VCaP (cell line): ENCODE measurements at regions not wholly inside any gene's neighbourhood (a gene's known extent, or its start where the extent isn't known, plus 50 kb on each side); places are given as distances from the start of the nearest gene placed in this dataset.

ENCODE experiments used
- H3K27ac ChIP-seq: fragments of 450-650 bp; 2 replicates; pipeline ENCODE4 v1.5.1; 2017
- CTCF ChIP-seq: fragments of 450-650 bp; conservative IDR thresholded peaks from 2 replicates; pipeline ENCODE4 v1.5.1; 2017; ENCODE audit warnings: mild to moderate bottlenecking, moderate library complexity

DNA sequence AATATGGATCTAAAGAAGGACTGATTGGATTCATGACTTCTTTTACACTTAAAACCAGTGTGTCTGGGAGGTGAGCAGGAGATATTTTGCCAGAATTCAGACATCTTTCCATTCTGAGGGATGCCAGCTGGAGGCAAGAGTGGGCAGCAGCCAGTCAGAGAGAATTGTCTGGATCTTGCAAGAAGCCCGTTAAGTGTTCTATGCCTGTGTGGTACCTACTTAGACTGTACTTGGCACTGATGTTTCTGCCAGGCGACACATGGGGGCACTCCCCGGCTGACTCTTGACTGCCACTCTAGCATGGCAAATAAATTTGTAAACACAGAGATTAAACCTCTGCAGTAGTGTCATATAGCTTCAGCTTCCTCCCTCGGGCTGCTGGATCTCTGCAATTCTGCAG lies 247.7 kb downstream of the UTP18 start:
- H3K27ac ChIP-seq = no peak overlapping the region
- no peak for TF ChIP-seq CTCF

GRCh38 chr17:51510940-51511339 lies 250.6 kb downstream of the UTP18 start:
- H3K27ac ChIP-seq = no peak overlapping the region
- no peak for TF ChIP-seq CTCF

DNA sequence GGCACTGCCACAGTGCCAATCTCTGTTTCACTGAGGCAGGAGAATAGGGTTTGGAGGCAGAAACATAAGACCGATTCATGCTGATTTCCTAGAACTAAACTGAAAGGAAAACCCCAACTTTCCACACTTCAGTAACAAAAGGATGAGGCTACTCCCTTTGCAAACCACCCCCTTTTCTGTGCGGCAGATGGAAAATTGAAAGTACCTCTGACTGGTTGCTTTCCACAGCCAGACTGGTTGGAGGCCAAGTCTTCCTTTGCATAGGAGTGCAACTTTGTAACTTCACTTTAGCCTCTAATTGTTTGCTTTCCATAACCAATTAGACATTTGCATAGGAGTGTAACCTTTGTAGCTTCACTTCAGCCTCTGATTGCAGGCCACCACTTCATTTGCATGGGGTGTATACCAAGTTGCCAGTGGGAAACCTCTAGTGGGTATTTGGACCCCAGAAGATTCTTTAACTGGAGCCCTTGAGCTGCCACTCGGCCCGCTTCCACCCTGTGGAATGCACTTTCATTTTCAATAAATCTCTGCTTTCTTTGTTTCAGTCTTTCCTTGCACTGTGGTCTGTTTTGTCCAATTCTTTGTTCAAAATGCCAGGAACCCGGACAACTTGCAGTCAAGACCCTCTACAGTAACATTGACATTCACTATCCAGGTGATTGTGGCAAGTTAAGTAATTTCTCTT lies 252.0 kb downstream of the UTP18 start:
- no peak overlapping the region for H3K27ac ChIP-seq
- TF ChIP-seq CTCF = no peak

DNA sequence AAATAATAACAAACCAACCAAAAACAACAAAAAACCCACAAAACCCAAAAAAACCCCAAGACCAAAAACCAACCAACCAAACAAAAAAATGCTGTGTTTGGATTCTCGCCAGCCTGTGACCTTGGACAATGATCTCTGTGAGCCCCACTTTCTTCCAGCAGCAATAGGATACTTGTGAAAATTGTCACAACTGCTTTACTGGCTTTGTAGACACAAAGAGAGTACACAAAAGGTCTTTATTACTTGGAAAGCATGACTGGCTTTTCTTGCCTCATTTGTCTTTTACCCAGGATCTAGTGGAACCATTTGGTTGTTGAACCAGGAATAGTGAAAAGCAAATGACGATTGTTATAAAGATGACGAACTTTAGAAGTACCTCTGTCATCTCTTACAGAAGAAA lies 256.6 kb downstream of the UTP18 start:
- H3K27ac ChIP-seq = no peak overlapping the region
- TF ChIP-seq CTCF = no peak

GRCh38 chr17:51524524-51524923 lies 264.2 kb downstream of the UTP18 start:
- no peak overlapping the region for H3K27ac ChIP-seq
- no peak for TF ChIP-seq CTCF

DNA sequence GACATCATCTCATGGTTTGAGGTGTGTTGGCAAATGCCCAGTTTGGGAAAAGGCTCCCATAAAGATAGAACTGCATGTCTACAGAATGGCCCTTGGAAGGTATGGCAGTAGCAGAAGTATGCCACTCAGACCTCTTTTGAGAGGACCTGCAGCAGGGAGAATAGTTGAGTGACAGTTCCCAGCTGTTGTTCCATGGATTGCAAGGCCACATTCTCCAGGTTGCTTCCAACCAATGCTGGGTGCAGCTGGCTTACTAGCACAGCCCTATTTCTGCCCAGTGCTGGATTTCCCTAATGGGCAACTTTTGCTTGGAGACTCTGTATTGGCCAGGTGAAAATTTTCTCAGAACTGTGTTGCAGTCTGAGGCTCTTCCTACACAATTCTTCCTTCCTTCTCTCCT lies 266.2 kb downstream of the UTP18 start:
- H3K27ac ChIP-seq = no peak overlapping the region
- no peak for TF ChIP-seq CTCF

DNA sequence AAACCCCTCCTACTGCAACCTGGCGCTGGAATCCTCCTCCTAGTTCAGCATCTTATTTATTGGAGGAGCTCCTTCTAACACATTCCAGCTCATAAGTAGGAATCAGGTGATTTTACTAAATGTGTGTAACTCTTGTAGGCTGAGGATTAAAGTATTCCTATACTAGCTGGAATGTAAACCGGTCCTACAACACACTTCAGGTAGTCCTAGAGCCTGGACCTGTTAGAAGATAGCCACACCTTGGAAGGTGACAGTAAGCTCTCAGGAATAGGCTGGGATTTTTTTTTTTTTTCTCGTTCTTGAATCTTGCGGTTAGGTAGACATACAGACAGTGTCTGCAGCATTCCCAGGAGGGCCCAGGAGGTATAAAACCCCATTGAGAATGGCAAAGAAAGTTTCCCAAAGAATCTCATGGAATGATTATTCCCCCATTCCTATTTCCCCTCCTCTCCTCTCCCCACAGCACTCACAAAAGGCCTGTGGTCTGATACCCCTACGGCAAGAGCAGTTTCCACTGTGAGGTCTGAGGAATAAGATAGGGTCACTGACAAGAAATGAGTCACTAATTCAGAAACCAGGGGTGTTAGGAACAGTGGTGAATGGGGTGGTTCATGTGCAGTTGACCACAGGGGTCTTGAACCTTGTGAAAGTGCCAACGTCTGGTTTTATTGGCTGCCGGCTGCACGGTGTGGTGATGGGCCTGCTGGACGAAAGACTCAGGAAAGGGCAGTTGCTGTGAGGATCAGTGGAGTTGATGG lies 267.1 kb downstream of the UTP18 start:
- no peak for TF ChIP-seq CTCF

More for the DNA sequence above, 267.1 kb downstream of the UTP18 start:
- H3K27ac ChIP-seq = no peak overlapping the region
